ENCODE measurements at regions not wholly inside any gene's neighbourhood (a gene's known extent, or its start where the extent isn't known, plus 50 kb on each side); places are given as distances from the start of the nearest gene placed in this dataset.
"Not testable (repeated sequence)": the region's sequence is repeated elsewhere in the genome, so short reads cannot be mapped to it uniquely, and the experiment has no call there.

GRCh38 chr16:52386694-52387093 is 160.2 kb downstream of the TOX3 start:
- no peak for DNase-seq (ENCODE audit: low read depth in 2 of 3, low spot score in 2 of 3)

GRCh38 chr16:52384378-52384777 is 162.6 kb downstream of the TOX3 start:
- DNase-seq (ENCODE audit: low read depth in 2 of 3, low spot score in 2 of 3) = no peak

GRCh38 chr16:52383640-52384292 is 163.2 kb downstream of the TOX3 start:
- no peak for DNase-seq (ENCODE audit: low read depth in 2 of 3, low spot score in 2 of 3)

- DNase-seq (ENCODE audit: low read depth in 2 of 3, low spot score in 2 of 3) = no peak
Measured at GRCh38 chr16:52383119-52383518, 163.8 kb downstream of the TOX3 start.

DNA sequence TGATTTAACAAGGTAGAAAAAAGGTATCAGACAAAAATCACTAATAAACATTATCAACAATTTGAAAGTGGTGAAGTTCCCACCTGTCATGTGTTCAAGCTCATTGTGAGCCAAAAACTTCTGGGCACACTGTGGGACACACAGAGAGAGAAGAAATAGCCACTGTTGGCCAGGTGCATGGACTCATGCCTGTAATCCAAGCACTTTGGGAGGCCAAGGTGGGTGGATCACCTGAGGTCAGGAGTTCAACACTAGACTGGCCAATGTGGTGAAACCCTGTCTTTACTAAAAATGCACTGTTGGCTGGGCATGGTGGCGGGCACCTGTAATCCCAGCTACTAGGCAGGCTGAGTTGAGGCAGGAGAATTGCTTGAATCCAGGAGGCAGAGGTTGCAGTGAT is 167.4 kb downstream of the TOX3 start:
- DNase-seq (ENCODE audit: low read depth in 2 of 3, low spot score in 2 of 3) = no peak

DNA sequence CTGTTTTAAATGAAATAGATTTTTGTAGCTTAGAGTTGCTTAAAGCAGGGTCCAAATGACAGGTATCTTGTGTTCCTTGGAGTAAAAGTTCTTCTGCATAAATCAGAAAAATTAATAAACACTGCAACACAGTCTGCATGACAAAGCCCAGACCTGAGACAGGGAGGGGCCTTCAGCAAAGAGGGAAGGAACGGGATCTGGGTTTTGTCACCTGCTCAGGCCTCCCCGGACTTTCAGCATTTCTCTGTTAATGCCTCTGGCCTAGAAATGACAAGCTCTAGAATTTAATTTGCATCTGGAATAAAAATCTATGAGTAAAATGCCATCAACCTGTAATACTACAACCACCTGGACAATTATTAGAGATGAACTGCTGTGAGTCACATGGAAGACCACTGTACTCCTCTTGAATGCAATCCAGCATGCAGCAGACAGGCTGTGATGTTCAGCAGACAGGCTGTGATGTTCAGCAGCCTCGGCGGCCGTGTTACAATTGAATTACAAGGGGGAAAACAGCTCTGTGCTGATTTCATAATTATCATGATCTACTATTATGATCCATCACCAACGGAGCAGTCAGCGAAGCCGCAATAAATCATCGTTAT is 170.2 kb downstream of the TOX3 start:
- no peak for DNase-seq (ENCODE audit: low read depth in 2 of 3, low spot score in 2 of 3)

DNA sequence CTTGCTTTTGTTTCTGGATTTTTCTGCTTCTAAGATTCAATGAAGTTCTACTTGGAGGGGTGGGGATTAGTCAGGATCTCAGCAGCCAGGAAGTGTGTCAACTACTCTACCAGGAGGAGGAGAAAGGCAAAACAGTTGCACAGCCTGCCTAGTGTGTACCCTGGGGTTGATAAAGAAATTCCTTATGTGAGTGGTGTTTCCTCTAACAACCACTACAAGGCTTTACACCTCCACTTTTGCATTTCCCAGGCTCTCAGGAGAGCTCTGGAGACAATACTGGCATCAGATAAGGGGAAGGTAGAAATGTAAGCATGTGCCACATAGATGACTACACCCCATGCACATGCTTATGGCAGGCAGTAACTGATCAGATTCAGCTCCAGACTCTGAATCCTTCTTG is 174.6 kb downstream of the TOX3 start:
- no peak for DNase-seq (ENCODE audit: low read depth in 2 of 3, low spot score in 2 of 3)

DNA sequence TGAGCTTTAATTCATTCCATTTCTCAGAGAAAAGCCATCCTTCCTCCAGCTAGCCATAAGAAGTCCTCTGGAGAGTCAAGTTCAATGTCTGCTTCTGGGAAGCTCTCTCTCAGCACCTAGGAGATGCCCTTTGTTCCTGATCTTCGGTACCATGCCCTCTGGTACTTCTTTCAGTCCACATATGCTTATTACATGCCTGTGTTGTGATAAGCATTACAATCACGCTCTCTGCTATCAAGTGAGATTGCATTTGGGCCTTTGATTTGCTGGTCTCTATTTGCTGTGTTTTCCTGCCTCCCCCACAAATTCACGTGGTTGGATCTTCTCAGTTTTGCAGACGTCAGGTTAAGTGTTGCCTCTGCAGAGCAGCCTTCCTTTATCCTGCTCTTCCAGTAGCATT is 178.1 kb downstream of the TOX3 start:
- no peak for DNase-seq (ENCODE audit: low read depth in 2 of 3, low spot score in 2 of 3)

GRCh38 chr16:52367821-52368220 is 179.1 kb downstream of the TOX3 start:
- DNase-seq (ENCODE audit: low read depth in 2 of 3, low spot score in 2 of 3) = no peak

- no peak for DNase-seq (ENCODE audit: low read depth in 2 of 3, low spot score in 2 of 3)
Measured at GRCh38 chr16:52366983-52367382, 180.0 kb downstream of the TOX3 start.

GRCh38 chr16:52364500-52364899 is 182.4 kb downstream of the TOX3 start:
- no peak for DNase-seq (ENCODE audit: low read depth in 2 of 3, low spot score in 2 of 3)

DNA sequence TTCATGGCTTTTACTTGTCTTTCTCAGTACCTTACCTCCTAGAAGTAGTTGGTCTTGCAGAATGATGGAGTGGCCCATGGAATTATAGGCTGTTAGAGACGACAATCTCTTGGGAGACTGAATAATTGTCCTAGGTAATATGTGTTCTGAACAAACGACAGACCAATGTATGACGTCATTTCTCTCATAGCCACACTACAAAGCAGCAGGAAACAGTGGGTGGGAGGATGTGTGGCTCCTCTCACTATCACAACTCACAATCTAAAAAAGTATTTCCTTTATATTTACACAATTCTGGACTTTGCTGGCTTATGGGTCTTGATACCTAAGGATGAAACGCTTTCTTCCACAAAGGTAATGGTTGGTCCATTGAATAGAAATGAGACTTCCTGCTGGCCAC is 183.9 kb downstream of the TOX3 start:
- no peak for DNase-seq (ENCODE audit: low read depth in 2 of 3, low spot score in 2 of 3)

DNA sequence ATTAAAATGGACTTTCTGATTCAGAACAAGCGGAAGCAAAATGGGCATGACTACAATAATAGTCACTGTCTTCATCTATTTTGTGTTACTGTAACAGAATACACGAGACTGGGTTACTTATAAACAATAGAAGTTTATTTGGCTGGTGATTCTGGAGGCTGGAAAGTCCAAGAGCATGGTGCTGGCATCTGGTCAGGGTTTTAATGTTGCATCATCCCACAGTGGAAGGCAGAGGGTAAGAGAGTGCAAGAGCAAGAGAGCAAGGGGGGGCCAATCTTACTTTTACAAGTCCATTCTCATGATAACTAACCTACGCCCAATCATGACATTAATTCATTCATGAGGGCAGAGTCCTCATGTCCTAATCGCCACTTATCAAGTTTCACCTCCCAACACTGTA is 189.2 kb downstream of the TOX3 start:
- no peak for DNase-seq (ENCODE audit: low read depth in 2 of 3, low spot score in 2 of 3)

DNA sequence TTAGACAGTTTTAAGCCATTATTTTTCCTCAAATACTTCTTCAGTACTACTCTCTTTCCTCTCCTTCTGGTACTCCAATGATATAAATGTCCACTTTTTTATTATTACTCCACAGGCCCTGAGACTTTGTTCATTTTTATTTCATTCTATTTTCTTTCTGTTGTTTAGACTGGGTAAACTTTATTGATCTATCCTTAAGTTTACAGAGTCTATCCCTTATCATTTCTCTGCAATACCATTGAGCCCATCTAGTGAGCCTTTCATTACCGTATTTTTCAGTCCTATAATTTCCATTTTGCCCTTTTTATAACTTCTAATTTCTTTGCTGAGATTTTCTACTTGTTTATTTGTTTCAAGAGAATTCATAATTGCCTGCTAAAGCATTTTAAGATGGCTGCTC is 193.7 kb downstream of the TOX3 start:
- DNase-seq (ENCODE audit: low read depth in 2 of 3, low spot score in 2 of 3) = no peak

DNA sequence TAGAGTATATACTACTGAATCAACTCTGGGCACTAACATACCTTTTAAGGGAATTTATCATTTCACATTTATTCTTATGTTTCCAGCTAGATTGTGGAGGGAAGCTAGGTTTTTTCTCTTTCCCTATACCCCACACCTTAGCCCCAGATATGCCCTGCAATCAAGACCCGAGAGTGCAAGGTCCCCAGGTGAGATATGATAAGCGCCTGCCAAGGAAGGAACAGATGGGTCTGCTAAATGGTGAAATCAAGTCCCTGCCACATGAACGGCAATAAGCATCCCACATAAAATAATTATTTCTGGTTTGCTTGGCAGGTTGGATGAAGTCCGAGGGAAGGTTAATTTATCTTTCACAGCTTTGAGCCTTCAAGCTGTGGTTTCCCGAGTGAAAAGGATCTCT is 195.5 kb downstream of the TOX3 start:
- DNase-seq (ENCODE audit: low read depth in 2 of 3, low spot score in 2 of 3) = no peak

DNA sequence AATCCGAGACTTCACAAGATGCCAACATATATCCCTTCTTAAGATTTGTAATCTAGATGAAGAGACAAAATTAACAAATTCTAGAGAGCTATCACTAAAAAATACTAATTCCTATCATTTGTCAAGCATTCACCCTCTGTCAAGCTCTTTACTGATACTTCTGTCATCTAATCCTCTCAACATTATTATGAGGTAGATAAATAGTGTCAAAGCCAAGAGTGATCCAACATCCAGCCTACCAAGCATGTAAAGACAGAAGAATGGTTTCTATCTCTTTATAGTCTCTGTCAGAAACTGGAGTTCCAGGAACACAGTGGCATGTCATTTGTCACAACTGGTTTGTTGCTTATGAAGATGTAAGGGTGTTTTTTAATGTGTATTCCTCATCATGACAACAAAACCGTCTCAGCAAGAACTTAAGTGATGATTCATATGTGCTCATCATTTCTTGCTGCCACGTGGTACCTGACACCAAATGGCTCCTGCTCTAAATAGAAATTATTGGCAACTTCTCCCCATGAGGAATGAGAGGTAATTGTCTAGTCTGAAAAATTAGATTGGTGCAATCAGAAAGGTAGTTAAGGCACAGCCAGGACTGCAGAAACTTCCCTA is 196.8 kb downstream of the TOX3 start:
- no peak for DNase-seq (ENCODE audit: low read depth in 2 of 3, low spot score in 2 of 3)

GRCh38 chr16:52346709-52347108 is 200.2 kb downstream of the TOX3 start:
- DNase-seq (ENCODE audit: low read depth in 2 of 3, low spot score in 2 of 3) = no peak

GRCh38 chr16:52333673-52334072 is 213.3 kb downstream of the TOX3 start:
- DNase-seq (ENCODE audit: low read depth in 2 of 3, low spot score in 2 of 3) = not testable (repeated sequence)

GRCh38 chr16:52320930-52321439 is 226.0 kb downstream of the TOX3 start:
- no peak for DNase-seq (ENCODE audit: low read depth in 2 of 3, low spot score in 2 of 3)

GRCh38 chr16:52318302-52319009 is 228.5 kb downstream of the TOX3 start:
- no peak for DNase-seq (ENCODE audit: low read depth in 2 of 3, low spot score in 2 of 3)

GRCh38 chr16:52316241-52316640 is 230.7 kb downstream of the TOX3 start:
- no peak for DNase-seq (ENCODE audit: low read depth in 2 of 3, low spot score in 2 of 3)

- DNase-seq (ENCODE audit: low read depth in 2 of 3, low spot score in 2 of 3) = no peak
Measured at GRCh38 chr16:52312716-52313115, 234.2 kb downstream of the TOX3 start.
